Karpas-422 (cell line): ENCODE measurements at regions not wholly inside any gene's neighbourhood (a gene's known extent, or its start where the extent isn't known, plus 50 kb on each side); places are given as distances from the start of the nearest gene placed in this dataset.

ENCODE experiments used
- DNase-seq: peaks from one replicate; pipeline ENCODE4 v3.0.0-alpha.2; 2015
- H2AFZ ChIP-seq: fragments of 200-600 bp; sonication (generic); 2 replicates; pipeline ENCODE4 v1.6.1; 2014; ENCODE audit warnings: antibody characterized with exemption, low read length, mixed read lengths
- H3K27ac ChIP-seq: fragments of 200-600 bp; sonication (generic); 2 replicates; pipeline ENCODE4 v1.5.1; 2014; ENCODE audit warnings: mild to moderate bottlenecking, low read length, moderate library complexity
- H3K27me3 ChIP-seq: fragments of 200-600 bp; sonication (generic); 2 replicates; pipeline ENCODE4 v1.6.1; 2014; ENCODE audit warnings: low read length, mixed read lengths
- H3K36me3 ChIP-seq: fragments of 200-600 bp; sonication (generic); 2 replicates; pipeline ENCODE4 v1.6.1; 2014; ENCODE audit warnings: low read length, mixed read lengths; ENCODE audit not compliant: insufficient read depth
- H3K4me1 ChIP-seq: fragments of 200-600 bp; sonication (generic); 2 replicates; pipeline ENCODE4 v1.6.1; 2014; ENCODE audit warnings: mild to moderate bottlenecking, low read length, mixed read lengths
- H3K4me2 ChIP-seq: fragments of 200-600 bp; sonication (generic); 2 replicates; pipeline ENCODE4 v1.6.1; 2014; ENCODE audit warnings: low read length, low read depth, mild to moderate bottlenecking; ENCODE audit not compliant: poor library complexity, severe bottlenecking
- H3K4me3 ChIP-seq: fragments of 200-600 bp; sonication (generic); 2 replicates; pipeline ENCODE4 v1.5.1; 2014; ENCODE audit warnings: mild to moderate bottlenecking, antibody characterized with exemption, low read length, mixed read lengths
- H3K79me2 ChIP-seq: fragments of 200-600 bp; sonication (generic); 2 replicates; pipeline ENCODE4 v1.6.1; 2014; ENCODE audit warnings: mild to moderate bottlenecking, low read length, mixed read lengths
- H3K9ac ChIP-seq: fragments of 200-600 bp; sonication (generic); 2 replicates; pipeline ENCODE4 v1.6.0; 2014; ENCODE audit warnings: low read length
- H3K9me2 ChIP-seq: fragments of 200-600 bp; sonication (generic), shearing (Covaris generic); replicated peaks from 2 replicates; pipeline ENCODE4 v1.6.0; 2014; ENCODE audit warnings: mild to moderate bottlenecking, low read length, moderate library complexity; ENCODE audit not compliant: insufficient read depth
- H3K9me3 ChIP-seq: fragments of 300-700, 200-600 bp; sonication (generic); 2 replicates; pipeline ENCODE4 v1.6.1; 2014; ENCODE audit warnings: low read length, mixed read lengths
- H4K20me1 ChIP-seq: fragments of 200-600 bp; sonication (generic); 2 replicates; pipeline ENCODE4 v1.6.1; 2014; ENCODE audit warnings: mild to moderate bottlenecking, antibody characterized with exemption, low read length, low read depth; ENCODE audit not compliant: insufficient read depth

GRCh38 chr3:197368821-197369220 is 70.4 kb upstream of the DLG1 start:
- Histone ChIP-seq H3K36me3 (no peaks in the 10 kb centered on the region), H3K9me2 (no peaks in the 10 kb centered on the region), H3K4me1 (peaks cover 1% of the 10 kb centered on the region; the same call in 1 of the 2 replicates), H3K4me2 (no peak overlapping the region), H3K27ac (no peak overlapping the region), H4K20me1 (no peaks in the 10 kb centered on the region), H3K27me3 (no peaks in the 10 kb centered on the region), H2AFZ (no peak overlapping the region), H3K79me2 (no peaks in the 10 kb centered on the region), H3K4me3 (no peak overlapping the region), H3K9me3 (no peaks in the 10 kb centered on the region), H3K9ac (no peak overlapping the region)
- DNase-seq, result no peak

- H3K27me3 ChIP-seq, result no peaks in the 10 kb centered on the region
- no peak overlapping the region for H3K4me3 ChIP-seq
These were observed 69.9 kb upstream of the DLG1 start for GRCh38 chr3:197368330-197368729.

GRCh38 chr3:197367081-197367780 is 68.8 kb upstream of the DLG1 start:
- H3K9me2 ChIP-seq, result no peaks in the 10 kb centered on the region
- H4K20me1 ChIP-seq, result no peaks in the 10 kb centered on the region
- no peaks in the 10 kb centered on the region for H3K36me3 ChIP-seq
- no peaks in the 10 kb centered on the region for H3K4me1 ChIP-seq
- H3K4me3 ChIP-seq, result no peak overlapping the region
- no peaks in the 10 kb centered on the region for H3K9me3 ChIP-seq
- H3K27me3 ChIP-seq, result no peaks in the 10 kb centered on the region
- no peaks in the 10 kb centered on the region for H3K79me2 ChIP-seq
- DNase-seq, result no peak
- no peak overlapping the region for H3K4me2 ChIP-seq
- no peak overlapping the region for H3K9ac ChIP-seq
- no peak overlapping the region for H3K27ac ChIP-seq
- H2AFZ ChIP-seq, result no peak overlapping the region

More at GRCh38 chr3:197368330-197368729, 69.9 kb upstream of the DLG1 start:
- DNase-seq, result no peak
- no peaks in the 10 kb centered on the region for H3K79me2 ChIP-seq
- H4K20me1 ChIP-seq, result no peaks in the 10 kb centered on the region
- H2AFZ ChIP-seq, result no peak overlapping the region
- H3K4me2 ChIP-seq, result no peak overlapping the region
- no peak overlapping the region for H3K27ac ChIP-seq
- no peaks in the 10 kb centered on the region for H3K9me2 ChIP-seq
- no peaks in the 10 kb centered on the region for H3K9me3 ChIP-seq
- no peaks in the 10 kb centered on the region for H3K36me3 ChIP-seq
- H3K9ac ChIP-seq, result no peak overlapping the region
- no peaks in the 10 kb centered on the region for H3K4me1 ChIP-seq

- Histone ChIP-seq H3K27ac (no peak overlapping the region), H3K9me2 (no peaks in the 10 kb centered on the region), H3K79me2 (no peaks in the 10 kb centered on the region), H3K4me3 (no peak overlapping the region), H2AFZ (no peak overlapping the region), H4K20me1 (no peaks in the 10 kb centered on the region), H3K9me3 (no peaks in the 10 kb centered on the region), H3K4me1 (no peaks in the 10 kb centered on the region), H3K9ac (no peak overlapping the region), H3K36me3 (no peaks in the 10 kb centered on the region), H3K27me3 (no peaks in the 10 kb centered on the region), H3K4me2 (no peak overlapping the region)
- DNase-seq, result no peak
These were observed 68.1 kb upstream of the DLG1 start for GRCh38 chr3:197366301-197367044.

- H3K27me3 ChIP-seq, result no peaks in the 10 kb centered on the region
These were observed 67.2 kb upstream of the DLG1 start for GRCh38 chr3:197365586-197365985.

GRCh38 chr3:197364410-197365071 is 66.1 kb upstream of the DLG1 start:
- H3K9me2 ChIP-seq, result no peaks in the 10 kb centered on the region
- H3K4me1 ChIP-seq, result no peaks in the 10 kb centered on the region
- no peak overlapping the region for H3K27ac ChIP-seq
- H3K79me2 ChIP-seq, result no peaks in the 10 kb centered on the region
- no peaks in the 10 kb centered on the region for H3K9me3 ChIP-seq
- DNase-seq, result no peak
- no peaks in the 10 kb centered on the region for H4K20me1 ChIP-seq
- no peak overlapping the region for H3K9ac ChIP-seq
- H2AFZ ChIP-seq, result no peak overlapping the region
- no peaks in the 10 kb centered on the region for H3K27me3 ChIP-seq
- no peak overlapping the region for H3K4me3 ChIP-seq
- no peaks in the 10 kb centered on the region for H3K36me3 ChIP-seq
- H3K4me2 ChIP-seq, result no peak overlapping the region

More at GRCh38 chr3:197365586-197365985, 67.2 kb upstream of the DLG1 start:
- Histone ChIP-seq H2AFZ (no peak overlapping the region), H3K4me2 (no peak overlapping the region), H3K36me3 (no peaks in the 10 kb centered on the region), H3K79me2 (no peaks in the 10 kb centered on the region), H3K4me1 (no peaks in the 10 kb centered on the region), H4K20me1 (no peaks in the 10 kb centered on the region), H3K27ac (no peak overlapping the region), H3K9me3 (no peaks in the 10 kb centered on the region), H3K9ac (no peak overlapping the region), H3K4me3 (no peak overlapping the region), H3K9me2 (no peaks in the 10 kb centered on the region)
- no peak for DNase-seq

- H3K4me1 ChIP-seq, result no peaks in the 10 kb centered on the region
- no peak overlapping the region for H2AFZ ChIP-seq
- H3K27ac ChIP-seq, result no peak overlapping the region
- no peaks in the 10 kb centered on the region for H3K9me2 ChIP-seq
- H3K79me2 ChIP-seq, result no peaks in the 10 kb centered on the region
- no peaks in the 10 kb centered on the region for H4K20me1 ChIP-seq
- H3K36me3 ChIP-seq, result no peaks in the 10 kb centered on the region
- H3K27me3 ChIP-seq, result no peaks in the 10 kb centered on the region
- no peaks in the 10 kb centered on the region for H3K9me3 ChIP-seq
- H3K4me2 ChIP-seq, result no peak overlapping the region
- DNase-seq, result no peak
- no peak overlapping the region for H3K4me3 ChIP-seq
- no peak overlapping the region for H3K9ac ChIP-seq
These were observed 65.4 kb upstream of the DLG1 start for GRCh38 chr3:197363553-197364409.
